Fibroblast of skin of abdomen (primary cell): ENCODE measurements at regions not wholly inside any gene's neighbourhood (a gene's known extent, or its start where the extent isn't known, plus 50 kb on each side); places are given as distances from the start of the nearest gene placed in this dataset.

Experiments
- DNase-seq: peaks from one replicate; pipeline ENCODE4 v3.0.0-alpha.2; 2013

GRCh38 chr7:110076194-110076593 is 1014.7 kb upstream of the LRRN3 start:
- no peak for DNase-seq

- no peak for DNase-seq
These were observed 1006.6 kb upstream of the LRRN3 start for GRCh38 chr7:110084181-110084807.

GRCh38 chr7:110090110-110090820 is 1000.7 kb upstream of the LRRN3 start:
- DNase-seq = peak; percentile 12

GRCh38 chr7:110095372-110096052 is 995.4 kb upstream of the LRRN3 start:
- no peak for DNase-seq

- DNase-seq = no peak
These were observed 986.7 kb upstream of the LRRN3 start for GRCh38 chr7:110104243-110104642.

- DNase-seq = no peak
These were observed 985.6 kb upstream of the LRRN3 start for GRCh38 chr7:110105307-110105706.

- DNase-seq = no peak
These were observed 985.1 kb upstream of the LRRN3 start for GRCh38 chr7:110105840-110106239.

- peak; percentile 2 for DNase-seq
These were observed 970.9 kb upstream of the LRRN3 start for GRCh38 chr7:110119883-110120581.

GRCh38 chr7:110129159-110129558 is 961.8 kb upstream of the LRRN3 start:
- no peak for DNase-seq

- no peak for DNase-seq
These were observed 960.3 kb upstream of the LRRN3 start for GRCh38 chr7:110130669-110131068.

- no peak for DNase-seq
These were observed 959.6 kb upstream of the LRRN3 start for GRCh38 chr7:110131344-110131743.

GRCh38 chr7:110139056-110139455 is 951.9 kb upstream of the LRRN3 start:
- no peak for DNase-seq

GRCh38 chr7:110142939-110143526 is 947.9 kb upstream of the LRRN3 start:
- no peak for DNase-seq

- DNase-seq = no peak
These were observed 946.3 kb upstream of the LRRN3 start for GRCh38 chr7:110144599-110144998.

- no peak for DNase-seq
These were observed 942.9 kb upstream of the LRRN3 start for GRCh38 chr7:110148054-110148453.

GRCh38 chr7:110153222-110153621 is 937.7 kb upstream of the LRRN3 start:
- no peak for DNase-seq

- no peak for DNase-seq
These were observed 934.4 kb upstream of the LRRN3 start for GRCh38 chr7:110156511-110156910.

- peak; percentile 60 for DNase-seq
These were observed 933.1 kb upstream of the LRRN3 start for GRCh38 chr7:110157631-110158362.

- peak; percentile 37 for DNase-seq
These were observed 922.9 kb upstream of the LRRN3 start for GRCh38 chr7:110168010-110168409.

- peak; percentile 28 for DNase-seq
These were observed 920.1 kb upstream of the LRRN3 start for GRCh38 chr7:110170841-110171240.

GRCh38 chr7:110177463-110177862 is 913.5 kb upstream of the LRRN3 start:
- no peak for DNase-seq

GRCh38 chr7:110179037-110179436 is 911.9 kb upstream of the LRRN3 start:
- no peak for DNase-seq
